ENCODE measurements at regions not wholly inside any gene's neighbourhood (a gene's known extent, or its start where the extent isn't known, plus 50 kb on each side); places are given as distances from the start of the nearest gene placed in this dataset.

GRCh38 chr11:127106938-127107337 is 106.4 kb upstream of the KIRREL3 start:
- TF ChIP-seq CTCF (IDR thresholded peaks at IDR 0.05; ENCODE audit: extremely low read depth in 1 of 2, insufficient read depth in 1 of 2, low read depth in 1 of 2, low read length in 2 of 2) (no peak), POLR2A (IDR thresholded peaks at IDR 0.05; ENCODE audit: low read depth, low read length) (no peak)

All from endothelial cell of umbilical vein (primary cell).